ENCODE measurements at regions not wholly inside any gene's neighbourhood (a gene's known extent, or its start where the extent isn't known, plus 50 kb on each side); places are given as distances from the start of the nearest gene placed in this dataset.

GRCh38 chr4:111512081-111512783 is 633.0 kb upstream of the FAM241A start:
- no peak for DNase-seq

- no peak for DNase-seq
These were observed 625.6 kb upstream of the FAM241A start for GRCh38 chr4:111519683-111520082.

- no peak for DNase-seq
These were observed 614.8 kb upstream of the FAM241A start for GRCh38 chr4:111530446-111530845.

GRCh38 chr4:111535792-111536191 is 609.5 kb upstream of the FAM241A start:
- no peak for DNase-seq

GRCh38 chr4:111537165-111537564 is 608.1 kb upstream of the FAM241A start:
- no peak for DNase-seq

GRCh38 chr4:111537871-111538270 is 607.4 kb upstream of the FAM241A start:
- DNase-seq, result no peak

- no peak for DNase-seq
These were observed 604.6 kb upstream of the FAM241A start for GRCh38 chr4:111540671-111541070.

GRCh38 chr4:111542056-111542455 is 603.2 kb upstream of the FAM241A start:
- no peak for DNase-seq

- no peak for DNase-seq
These were observed 598.4 kb upstream of the FAM241A start for GRCh38 chr4:111546881-111547280.

GRCh38 chr4:111556141-111556781 is 589.0 kb upstream of the FAM241A start:
- no peak for DNase-seq

GRCh38 chr4:111556851-111557250 is 588.4 kb upstream of the FAM241A start:
- DNase-seq, result no peak

- no peak for DNase-seq
These were observed 582.4 kb upstream of the FAM241A start for GRCh38 chr4:111562826-111563225.

- no peak for DNase-seq
These were observed 572.8 kb upstream of the FAM241A start for GRCh38 chr4:111572470-111572869.

- DNase-seq, result no peak
These were observed 571.9 kb upstream of the FAM241A start for GRCh38 chr4:111573386-111573785.

GRCh38 chr4:111579767-111580166 is 565.5 kb upstream of the FAM241A start:
- no peak for DNase-seq

- DNase-seq, result no peak
These were observed 549.8 kb upstream of the FAM241A start for GRCh38 chr4:111595456-111595855.

GRCh38 chr4:111596491-111596890 is 548.8 kb upstream of the FAM241A start:
- no peak for DNase-seq

- DNase-seq, result no peak
These were observed 543.6 kb upstream of the FAM241A start for GRCh38 chr4:111601671-111602070.

GRCh38 chr4:111602848-111603247 is 542.4 kb upstream of the FAM241A start:
- DNase-seq, result no peak

GRCh38 chr4:111605111-111605510 is 540.1 kb upstream of the FAM241A start:
- no peak for DNase-seq

- no peak for DNase-seq
These were observed 534.6 kb upstream of the FAM241A start for GRCh38 chr4:111610681-111611080.

- DNase-seq, result no peak
These were observed 526.3 kb upstream of the FAM241A start for GRCh38 chr4:111618908-111619307.

- DNase-seq, result no peak
These were observed 516.8 kb upstream of the FAM241A start for GRCh38 chr4:111628437-111628836.

GRCh38 chr4:111630705-111631104 is 514.5 kb upstream of the FAM241A start:
- DNase-seq, result peak; percentile 7
